ENCODE measurements at regions not wholly inside any gene's neighbourhood (a gene's known extent, or its start where the extent isn't known, plus 50 kb on each side); places are given as distances from the start of the nearest gene placed in this dataset.
A peak's percentile ranks its signal among the peaks of the same experiment; 100 is the strongest.
"Not testable (repeated sequence)": the region's sequence is repeated elsewhere in the genome, so short reads cannot be mapped to it uniquely, and the experiment has no call there.

- 53% methylated on average over 7 of the region's 7 CpGs; no CpG with 5 or more reads in 1 of the 2 experiments for WGBS, 2 experiments (ENCODE audit: extremely low coverage in 1 of 2, insufficient coverage in 1 of 2, insufficient read length in 1 of 2, insufficient replicate concordance in 2 of 2, low coverage in 1 of 2, low lambda C conversion rate in 2 of 2, missing lambda C conversion rate in 1 of 2)
- not testable (repeated sequence) for H2BK5ac ChIP-seq (ENCODE audit: low read depth, low read length); H3K23me2 ChIP-seq (ENCODE audit: low read depth, low read length); H2BK15ac ChIP-seq (ENCODE audit: low read length); H3K27me3 ChIP-seq (replicated peaks in 1 of 4; ENCODE audit: control insufficient read depth in 3 of 4, extremely low read depth in 1 of 4, insufficient read depth in 3 of 4, low read length in 3 of 4); H2BK12ac ChIP-seq (ENCODE audit: low read depth, low read length); H2AFZ ChIP-seq (ENCODE audit: low read length); H4K5ac ChIP-seq (ENCODE audit: insufficient read length, low read depth, low read length); H3K4ac ChIP-seq (replicated peaks; ENCODE audit: insufficient read length, low read depth, low read length); H3K56ac ChIP-seq (replicated peaks; ENCODE audit: insufficient read length, low read depth, low read length); H3K23ac ChIP-seq (ENCODE audit: insufficient read length); FAIRE-seq; H3K14ac ChIP-seq (ENCODE audit: insufficient read length); H3K79me1 ChIP-seq (ENCODE audit: low read depth, low read length); H2BK20ac ChIP-seq (ENCODE audit: low read length); H3K4me2 ChIP-seq (ENCODE audit: insufficient read depth in 1 of 2, low read depth in 2 of 2, low read length in 2 of 2); H3K4me3 ChIP-seq (ENCODE audit: extremely low read depth in 1 of 4, insufficient read depth in 2 of 4, low read depth in 3 of 4, low read length in 4 of 4); H3K9ac ChIP-seq (replicated peaks in 1 of 4; ENCODE audit: extremely low read depth in 1 of 4, low read depth in 3 of 4, low read length in 3 of 4); H3K9me3 ChIP-seq (ENCODE audit: insufficient read depth in 2 of 2, low read depth in 1 of 2, low read length in 1 of 2); H2BK120ac ChIP-seq (replicated peaks; ENCODE audit: low read depth, low read length); H4K8ac ChIP-seq (ENCODE audit: extremely low read depth, insufficient read depth, low read length); H3K36me3 ChIP-seq (ENCODE audit: control insufficient read depth in 2 of 4, insufficient read depth in 4 of 4, low read length in 3 of 4); H2AK5ac ChIP-seq (ENCODE audit: low read depth, low read length); H3K79me2 ChIP-seq (ENCODE audit: control insufficient read depth in 1 of 2, insufficient read depth in 2 of 2, low read length in 2 of 2); DNase-seq (ENCODE audit: low read depth in 1 of 2, low spot score in 2 of 2); H4K91ac ChIP-seq (replicated peaks; ENCODE audit: insufficient read length, low read length); H3K4me1 ChIP-seq (replicated peaks in 1 of 4; ENCODE audit: control insufficient read depth in 3 of 4, insufficient read depth in 4 of 4, low read length in 3 of 4); H4K20me1 ChIP-seq (replicated peaks in 1 of 2; ENCODE audit: control insufficient read depth in 1 of 2, insufficient read depth in 2 of 2, low read length in 2 of 2)
- POLR2A ChIA-PET (ENCODE audit: partially characterized antibody): interaction anchor here (0.7 kb wide), 1 partner anchor 341 kb away, joined by 3 read pairs; no protein-coding TSS in a partner anchor
- CTCF ChIA-PET (ENCODE audit: partially characterized antibody): interaction anchor here (0.9 to 11.4 kb wide), 2 partner anchors 13 to 120 kb away, joined by 3 to 93 read pairs; no protein-coding TSS in a partner anchor
- H3K18ac ChIP-seq (ENCODE audit: extremely low read depth, low read length): 0 out of 2 replicates have a peak overlapping the region, but pooled peaks have one; percentile 52
- peak overlapping the region; percentile 11; the same call in 1 of the 2 replicates for H3K27ac ChIP-seq (ENCODE audit: low read depth, low read length)
Observed at GRCh38 chr1:224839648-224840300, 89.7 kb upstream of the DNAH14 start.

- H3K27ac ChIP-seq (ENCODE audit: low read depth, low read length); H2BK5ac ChIP-seq (ENCODE audit: low read depth, low read length); H2BK12ac ChIP-seq (ENCODE audit: low read depth, low read length); H2BK120ac ChIP-seq (replicated peaks; ENCODE audit: low read depth, low read length); H3K4me2 ChIP-seq (ENCODE audit: insufficient read depth in 1 of 2, low read depth in 2 of 2, low read length in 2 of 2); H3K9ac ChIP-seq (replicated peaks in 1 of 4; ENCODE audit: extremely low read depth in 1 of 4, low read depth in 3 of 4, low read length in 3 of 4); FAIRE-seq; DNase-seq (ENCODE audit: low read depth in 1 of 2, low spot score in 2 of 2); POLR2A ChIA-PET (ENCODE audit: partially characterized antibody); H3K4me3 ChIP-seq (ENCODE audit: extremely low read depth in 1 of 4, insufficient read depth in 2 of 4, low read depth in 3 of 4, low read length in 4 of 4); H3K9me3 ChIP-seq (ENCODE audit: insufficient read depth in 2 of 2, low read depth in 1 of 2, low read length in 1 of 2); H3K23ac ChIP-seq (ENCODE audit: insufficient read length); H3K14ac ChIP-seq (ENCODE audit: insufficient read length); H3K18ac ChIP-seq (ENCODE audit: extremely low read depth, low read length); H3K27me3 ChIP-seq (replicated peaks in 1 of 4; ENCODE audit: control insufficient read depth in 3 of 4, extremely low read depth in 1 of 4, insufficient read depth in 3 of 4, low read length in 3 of 4); H3K79me1 ChIP-seq (ENCODE audit: low read depth, low read length); H3K23me2 ChIP-seq (ENCODE audit: low read depth, low read length); H2BK15ac ChIP-seq (ENCODE audit: low read length); H3K4me1 ChIP-seq (replicated peaks in 1 of 4; ENCODE audit: control insufficient read depth in 3 of 4, insufficient read depth in 4 of 4, low read length in 3 of 4); H3K4ac ChIP-seq (replicated peaks; ENCODE audit: insufficient read length, low read depth, low read length); H3K79me2 ChIP-seq (ENCODE audit: control insufficient read depth in 1 of 2, insufficient read depth in 2 of 2, low read length in 2 of 2); H2AFZ ChIP-seq (ENCODE audit: low read length); H4K5ac ChIP-seq (ENCODE audit: insufficient read length, low read depth, low read length); H2BK20ac ChIP-seq (ENCODE audit: low read length); H2AK5ac ChIP-seq (ENCODE audit: low read depth, low read length); H4K91ac ChIP-seq (replicated peaks; ENCODE audit: insufficient read length, low read length); H3K56ac ChIP-seq (replicated peaks; ENCODE audit: insufficient read length, low read depth, low read length); H4K8ac ChIP-seq (ENCODE audit: extremely low read depth, insufficient read depth, low read length); H4K20me1 ChIP-seq (replicated peaks in 1 of 2; ENCODE audit: control insufficient read depth in 1 of 2, insufficient read depth in 2 of 2, low read length in 2 of 2); H3K36me3 ChIP-seq (ENCODE audit: control insufficient read depth in 2 of 4, insufficient read depth in 4 of 4, low read length in 3 of 4): not testable (repeated sequence)
- CTCF ChIA-PET (ENCODE audit: partially characterized antibody): interaction anchor here (1.0 to 11.4 kb wide), 4 partner anchors 11 to 81 kb away, joined by 3 to 93 read pairs (median 4); no protein-coding TSS in a partner anchor
- WGBS, 2 experiments (ENCODE audit: extremely low coverage in 1 of 2, insufficient coverage in 1 of 2, insufficient read length in 1 of 2, insufficient replicate concordance in 2 of 2, low coverage in 1 of 2, low lambda C conversion rate in 2 of 2, missing lambda C conversion rate in 1 of 2): 86% methylated on average over 2 of the region's 2 CpGs; no CpG with 5 or more reads in 1 of the 2 experiments
Observed at GRCh38 chr1:224841803-224842202, 87.7 kb upstream of the DNAH14 start.
